BE2C (cell line): ENCODE measurements at regions not wholly inside any gene's neighbourhood (a gene's known extent, or its start where the extent isn't known, plus 50 kb on each side); places are given as distances from the start of the nearest gene placed in this dataset.

Experiments
- DNase-seq: peaks from one replicate; pipeline ENCODE4 v3.0.0-alpha.2; 2020
- H3K27me3 ChIP-seq: fragments of 250-450 bp; sonication (Bioruptor Pico); 2 replicates; pipeline ENCODE4 v1.5.1; 2020; ENCODE audit warnings: mild to moderate bottlenecking
- H3K36me3 ChIP-seq: fragments of 250-450 bp; sonication (Bioruptor Pico); 2 replicates; pipeline ENCODE4 v1.5.1; 2020; ENCODE audit warnings: mild to moderate bottlenecking
- H3K4me1 ChIP-seq: fragments of 250-450 bp; sonication (Bioruptor Pico); 2 replicates; pipeline ENCODE4 v1.5.1; 2020
- H3K4me3 ChIP-seq: 2 replicates; pipeline ENCODE4 v1.5.1; 2011; ENCODE audit warnings: low read depth, low read length
- H3K9me3 ChIP-seq: fragments of 250-450 bp; sonication (Bioruptor Pico); 2 replicates; pipeline ENCODE4 v1.5.1; 2020
- CTCF ChIP-seq: IDR thresholded peaks from 2 replicates; pipeline ENCODE4 v1.5.1; 2012; ENCODE audit warnings: mild to moderate bottlenecking, low read depth, low read length

GRCh38 chr12:90122681-90123080, 414.0 kb upstream of the ATP2B1 start:
- no peak for DNase-seq
- no peaks in the 10 kb centered on the region for H3K36me3 ChIP-seq
- no peaks in the 10 kb centered on the region for H3K4me1 ChIP-seq
- no peak overlapping the region for H3K4me3 ChIP-seq
- H3K9me3 ChIP-seq, result no peaks in the 10 kb centered on the region; the same call in 1 of the 2 replicates
- H3K27me3 ChIP-seq, result no peaks in the 10 kb centered on the region
- TF ChIP-seq CTCF, result no peak

DNA sequence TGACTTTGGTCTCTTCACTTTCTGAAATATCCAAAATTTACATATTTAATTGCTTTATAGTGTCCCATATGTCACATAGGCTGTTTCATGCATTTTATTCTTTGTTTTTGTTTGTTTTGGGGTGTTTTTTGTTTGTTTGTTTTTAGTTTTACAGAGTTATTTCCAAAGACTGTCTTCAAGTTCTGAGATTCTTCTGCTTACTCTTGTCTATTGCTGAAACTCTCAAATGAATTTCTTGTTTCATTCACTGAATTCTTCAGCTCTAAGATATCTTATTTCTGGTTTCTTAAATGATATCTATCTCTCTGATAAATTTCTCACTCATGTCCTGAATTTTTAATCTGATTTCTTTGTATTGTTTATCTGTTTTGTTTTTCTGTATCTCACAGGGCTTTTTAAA, 412.0 kb upstream of the ATP2B1 start:
- H3K9me3 ChIP-seq, result no peaks in the 10 kb centered on the region; the same call in 1 of the 2 replicates
- TF ChIP-seq CTCF, result no peak
- no peak for DNase-seq
- H3K36me3 ChIP-seq, result no peaks in the 10 kb centered on the region
- no peak overlapping the region for H3K4me3 ChIP-seq
- no peaks in the 10 kb centered on the region for H3K4me1 ChIP-seq
- no peaks in the 10 kb centered on the region for H3K27me3 ChIP-seq

DNA sequence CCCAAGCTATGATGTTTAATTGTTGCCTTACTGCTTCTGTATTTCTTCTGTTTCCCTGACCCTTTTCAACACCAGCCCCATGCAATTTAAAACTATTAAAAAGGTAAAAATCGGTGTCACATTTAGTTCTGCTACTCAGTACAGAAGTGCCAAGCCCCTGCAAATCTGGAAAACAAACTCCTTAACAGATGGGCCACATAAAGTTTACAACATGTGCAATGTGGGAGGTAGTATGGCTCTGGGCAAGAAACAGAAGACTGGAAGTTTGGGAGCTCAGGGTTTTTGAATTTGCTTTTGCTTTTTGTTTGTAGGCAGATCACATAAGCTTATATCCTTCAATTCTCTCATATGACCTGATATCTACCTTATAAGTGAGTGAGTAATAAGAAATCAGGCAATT, 404.0 kb upstream of the ATP2B1 start:
- H3K4me3 ChIP-seq, result no peak overlapping the region
- no peak for TF ChIP-seq CTCF
- no peaks in the 10 kb centered on the region for H3K36me3 ChIP-seq
- H3K4me1 ChIP-seq, result no peaks in the 10 kb centered on the region
- no peaks in the 10 kb centered on the region for H3K9me3 ChIP-seq
- H3K27me3 ChIP-seq, result no peaks in the 10 kb centered on the region
- no peak for DNase-seq

DNA sequence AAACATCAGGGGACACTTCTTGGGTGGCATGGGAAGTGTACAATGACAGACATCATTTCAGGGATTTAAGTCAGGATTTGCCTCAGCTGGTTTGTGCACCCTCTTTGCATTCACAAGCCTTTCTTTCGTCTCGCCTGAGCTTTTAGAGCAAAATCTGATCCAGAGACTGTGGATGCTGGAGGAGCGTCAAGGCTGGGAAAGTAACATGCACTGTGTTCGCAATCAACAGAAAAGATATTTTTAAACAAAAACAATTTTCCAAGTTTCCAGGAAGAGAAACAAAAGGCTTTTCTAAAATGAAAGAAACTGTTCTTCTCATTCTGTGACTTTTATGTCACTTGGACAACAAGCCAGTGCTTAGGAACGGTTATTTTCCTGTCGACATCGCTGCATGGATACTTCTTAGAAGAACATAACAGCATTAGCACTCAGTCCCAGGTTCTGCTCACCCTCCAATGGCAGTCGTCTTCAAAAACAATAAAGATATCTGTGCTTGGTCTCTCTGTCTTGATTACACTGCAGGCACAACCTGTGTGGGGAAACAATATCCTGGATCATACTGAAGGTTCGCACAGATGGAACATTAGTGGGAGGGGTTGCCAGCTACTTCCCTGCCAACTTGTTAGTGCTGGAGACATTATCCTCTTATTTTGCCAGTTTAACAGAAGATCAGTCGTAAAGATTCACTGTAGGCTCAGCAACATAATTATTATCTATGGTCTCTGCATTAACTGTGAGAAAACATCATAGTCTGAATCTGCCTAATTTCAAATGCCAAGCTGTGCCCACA, 403.3 kb upstream of the ATP2B1 start:
- no peak for TF ChIP-seq CTCF
- Histone ChIP-seq H3K4me3 (no peak overlapping the region), H3K27me3 (no peaks in the 10 kb centered on the region), H3K36me3 (no peaks in the 10 kb centered on the region), H3K4me1 (no peaks in the 10 kb centered on the region), H3K9me3 (no peaks in the 10 kb centered on the region)
- DNase-seq, result no peak

DNA sequence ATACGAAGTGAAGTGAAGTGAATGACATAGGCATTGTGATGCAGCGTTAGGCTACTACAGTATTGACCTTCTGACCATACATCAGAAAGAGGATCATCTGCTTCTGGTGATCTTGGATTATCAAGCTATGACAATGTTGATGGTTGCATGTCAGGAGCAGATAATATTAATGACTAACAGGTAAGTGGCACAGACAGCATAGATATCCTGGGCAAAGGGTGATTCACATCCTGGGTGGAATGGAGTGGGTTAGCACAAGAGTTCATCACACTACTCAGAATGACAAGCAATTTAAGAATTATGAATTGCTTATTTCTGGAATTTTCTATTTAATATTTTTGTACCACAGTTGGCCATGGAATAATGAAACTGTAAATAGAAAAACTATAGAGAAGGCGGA, 397.9 kb upstream of the ATP2B1 start:
- Histone ChIP-seq H3K9me3 (no peaks in the 10 kb centered on the region), H3K4me3 (no peak overlapping the region), H3K27me3 (no peaks in the 10 kb centered on the region), H3K36me3 (no peaks in the 10 kb centered on the region), H3K4me1 (no peaks in the 10 kb centered on the region)
- no peak for DNase-seq
- TF ChIP-seq CTCF, result no peak

DNA sequence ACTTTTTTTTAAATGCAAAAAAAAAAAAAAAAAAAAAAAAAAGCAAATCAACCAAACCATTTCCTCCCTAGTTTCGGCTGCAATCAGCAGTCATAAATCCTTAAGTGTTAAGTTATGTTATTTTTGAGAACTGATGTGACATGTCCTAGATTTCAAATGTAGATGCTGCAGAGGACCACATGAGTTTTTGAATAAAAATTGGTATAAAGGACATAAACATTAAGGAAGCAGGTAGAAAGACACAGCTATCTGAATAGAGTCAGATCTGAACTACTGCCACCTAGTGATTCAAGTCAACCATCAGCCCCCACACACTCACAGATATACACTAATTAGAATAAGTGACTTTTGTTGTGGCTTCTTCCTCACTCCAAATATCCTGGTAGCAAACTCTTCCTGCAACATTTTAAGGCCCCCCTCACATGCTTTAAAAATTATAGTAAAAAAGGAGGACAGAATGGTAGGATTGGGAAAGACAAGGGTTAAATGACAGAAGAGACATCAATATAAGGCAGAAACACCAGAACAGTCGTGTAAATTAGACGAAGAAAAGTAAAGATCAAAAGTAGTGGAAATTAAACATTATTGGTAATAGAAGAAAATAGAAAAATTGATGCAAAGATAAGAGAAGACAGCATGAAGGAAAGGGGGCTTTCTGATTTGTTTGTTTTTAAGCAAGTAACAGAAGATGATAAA, 394.5 kb upstream of the ATP2B1 start:
- Histone ChIP-seq H3K27me3 (no peaks in the 10 kb centered on the region), H3K9me3 (no peaks in the 10 kb centered on the region), H3K4me1 (no peaks in the 10 kb centered on the region), H3K36me3 (no peaks in the 10 kb centered on the region), H3K4me3 (no peak overlapping the region)
- DNase-seq, result peak; percentile 26
- TF ChIP-seq CTCF, result peak; percentile 74
